KMS-11 (cell line): ENCODE measurements at regions not wholly inside any gene's neighbourhood (a gene's known extent, or its start where the extent isn't known, plus 50 kb on each side); places are given as distances from the start of the nearest gene placed in this dataset.
"Not testable (repeated sequence)": the region's sequence is repeated elsewhere in the genome, so short reads cannot be mapped to it uniquely, and the experiment has no call there.

Source experiments
- H2AFZ ChIP-seq: fragments of 200-600 bp; sonication (generic); 2 replicates; pipeline ENCODE4 v1.6.1; 2016; ENCODE audit warnings: antibody characterized with exemption, mixed run types, low read depth
- H3K27ac ChIP-seq: fragments of 200-600 bp; sonication (generic); 2 replicates; pipeline ENCODE4 v1.6.1; 2016; ENCODE audit warnings: mild to moderate bottlenecking, mixed run types
- H3K27me3 ChIP-seq: fragments of 200-600 bp; sonication (generic); 2 replicates; pipeline ENCODE4 v1.6.1; 2017; ENCODE audit warnings: mild to moderate bottlenecking, low read depth, mixed run types, moderate library complexity; ENCODE audit not compliant: insufficient read depth
- H3K36me3 ChIP-seq: fragments of 200-600 bp; sonication (generic); 2 replicates; pipeline ENCODE4 v1.6.1; 2017; ENCODE audit warnings: mild to moderate bottlenecking, mixed run types; ENCODE audit not compliant: insufficient read depth
- H3K4me1 ChIP-seq: fragments of 200-600 bp; sonication (generic); 2 replicates; pipeline ENCODE4 v1.6.1; 2016; ENCODE audit warnings: mild to moderate bottlenecking, low read depth, mixed run types; ENCODE audit not compliant: poor library complexity, severe bottlenecking
- H3K4me2 ChIP-seq: fragments of 200-600 bp; sonication (generic); 2 replicates; pipeline ENCODE4 v1.7.0; 2016; ENCODE audit warnings: mild to moderate bottlenecking, mixed run types
- H3K4me3 ChIP-seq: fragments of 200-600 bp; sonication (generic); IDR thresholded peaks from 2 replicates; pipeline ENCODE4 v1.6.1; 2017; ENCODE audit warnings: low read depth, low read length, mixed read lengths; ENCODE audit not compliant: insufficient read depth
- H3K79me2 ChIP-seq: fragments of 200-600 bp; sonication (generic); 2 replicates; pipeline ENCODE4 v1.6.1; 2016; ENCODE audit warnings: low read depth, mixed run types; ENCODE audit not compliant: insufficient read depth
- H3K9ac ChIP-seq: fragments of 200-600 bp; sonication (generic); 2 replicates; pipeline ENCODE4 v1.6.1; 2016; ENCODE audit warnings: mild to moderate bottlenecking, mixed run types
- H4K20me1 ChIP-seq: fragments of 200-600 bp; sonication (generic); 2 replicates; pipeline ENCODE4 v1.6.1; 2016; ENCODE audit warnings: mild to moderate bottlenecking, mixed run types; ENCODE audit not compliant: insufficient read depth

DNA sequence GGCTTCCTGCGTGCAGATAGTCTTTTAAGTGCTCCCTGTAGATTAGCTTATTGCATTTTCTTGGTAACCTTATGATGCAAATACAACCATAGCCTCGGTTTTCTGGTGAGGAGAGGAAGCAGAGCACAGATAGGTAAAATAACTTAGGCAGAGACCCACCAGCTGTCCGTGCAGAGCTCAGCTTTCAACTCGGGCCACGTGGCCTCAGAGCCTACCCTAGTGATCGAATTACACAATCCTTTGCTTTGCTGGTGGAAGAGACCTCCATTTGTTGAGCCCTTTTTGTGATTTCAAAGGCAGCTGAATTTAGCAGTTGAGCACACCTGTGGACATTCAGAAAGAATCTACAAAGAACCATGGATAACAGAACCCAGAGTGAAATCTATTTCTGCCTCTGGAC is 220.1 kb downstream of the ATP6V0E2 start:
- not testable (repeated sequence) for H3K9ac ChIP-seq, H3K79me2 ChIP-seq, H3K4me3 ChIP-seq

DNA sequence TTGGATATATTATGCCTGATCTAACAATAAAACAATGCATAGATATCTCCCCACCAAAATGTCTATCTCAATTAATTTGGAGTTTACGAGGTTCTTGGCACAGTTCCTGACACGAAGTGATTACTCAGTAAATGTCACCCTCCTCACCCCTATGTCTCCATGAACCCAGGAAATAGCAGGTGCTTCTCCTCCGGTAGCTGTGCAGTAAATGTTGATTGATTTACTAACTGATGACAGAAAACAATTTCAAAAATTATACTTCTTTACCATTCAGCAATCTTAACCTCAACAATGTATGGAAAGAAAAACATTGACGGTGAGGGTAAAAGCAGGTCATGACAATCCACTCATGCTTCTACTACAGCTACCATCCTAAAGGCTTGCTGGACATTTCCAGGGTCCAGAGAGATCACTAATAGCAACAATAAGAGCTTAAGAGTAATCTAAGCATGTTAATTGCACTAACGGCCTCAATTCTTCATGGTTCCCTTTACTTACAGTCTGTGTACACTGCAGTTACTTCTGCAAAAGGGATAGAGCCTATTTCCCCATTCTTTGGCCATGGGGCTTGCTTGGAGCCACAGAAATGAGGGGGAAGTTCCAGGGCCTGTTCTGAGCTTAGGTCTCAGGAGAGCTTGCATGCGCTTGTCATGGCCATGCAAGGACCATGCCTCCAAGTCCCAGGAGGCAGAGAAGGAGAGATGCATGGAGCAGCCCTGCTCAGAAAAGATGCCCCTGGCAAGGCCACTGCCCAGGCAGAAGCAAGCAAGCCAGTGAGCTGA is 222.6 kb downstream of the ATP6V0E2 start:
- not testable (repeated sequence) for H3K4me1 ChIP-seq, H3K79me2 ChIP-seq, H3K9ac ChIP-seq, H4K20me1 ChIP-seq, H3K27me3 ChIP-seq, H3K4me2 ChIP-seq, H3K36me3 ChIP-seq, H2AFZ ChIP-seq, H3K4me3 ChIP-seq, H3K27ac ChIP-seq

More for the DNA sequence above, 220.1 kb downstream of the ATP6V0E2 start:
- H3K4me2 ChIP-seq, H3K4me1 ChIP-seq, H4K20me1 ChIP-seq, H2AFZ ChIP-seq, H3K36me3 ChIP-seq, H3K27ac ChIP-seq, H3K27me3 ChIP-seq: not testable (repeated sequence)

GRCh38 chr7:150098592-150098991 is 224.6 kb upstream of the LRRC61 start:
- H3K4me2 ChIP-seq, H3K4me3 ChIP-seq, H4K20me1 ChIP-seq, H3K36me3 ChIP-seq, H3K9ac ChIP-seq, H3K27ac ChIP-seq, H3K79me2 ChIP-seq, H3K4me1 ChIP-seq, H3K27me3 ChIP-seq, H2AFZ ChIP-seq: not testable (repeated sequence)

GRCh38 chr7:150101282-150101681 is 221.9 kb upstream of the LRRC61 start:
- H3K79me2 ChIP-seq, H3K4me2 ChIP-seq, H4K20me1 ChIP-seq, H2AFZ ChIP-seq, H3K27ac ChIP-seq, H3K4me3 ChIP-seq, H3K27me3 ChIP-seq, H3K9ac ChIP-seq, H3K36me3 ChIP-seq, H3K4me1 ChIP-seq: not testable (repeated sequence)

DNA sequence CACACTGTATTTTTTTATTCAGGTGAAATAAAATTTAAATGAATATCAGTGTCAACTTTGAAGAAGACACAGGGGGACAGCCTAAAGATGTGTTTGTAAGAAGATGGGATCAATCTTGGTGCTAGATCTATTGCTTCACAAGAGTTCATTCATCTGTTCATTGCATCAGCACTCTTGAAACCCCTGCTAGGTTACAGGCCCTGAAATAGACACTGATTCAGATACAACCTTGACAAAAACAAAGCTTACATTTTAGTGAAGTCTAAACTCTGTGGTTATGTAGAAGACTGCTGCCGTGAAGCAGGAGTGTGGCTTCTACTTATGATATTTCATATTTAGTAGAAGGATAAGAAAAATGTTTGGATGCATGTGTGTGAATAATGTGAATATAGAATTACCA is 215.9 kb upstream of the LRRC61 start:
- not testable (repeated sequence) for H3K4me2 ChIP-seq, H3K9ac ChIP-seq, H2AFZ ChIP-seq, H3K4me3 ChIP-seq, H4K20me1 ChIP-seq, H3K4me1 ChIP-seq, H3K36me3 ChIP-seq, H3K27ac ChIP-seq, H3K79me2 ChIP-seq, H3K27me3 ChIP-seq

DNA sequence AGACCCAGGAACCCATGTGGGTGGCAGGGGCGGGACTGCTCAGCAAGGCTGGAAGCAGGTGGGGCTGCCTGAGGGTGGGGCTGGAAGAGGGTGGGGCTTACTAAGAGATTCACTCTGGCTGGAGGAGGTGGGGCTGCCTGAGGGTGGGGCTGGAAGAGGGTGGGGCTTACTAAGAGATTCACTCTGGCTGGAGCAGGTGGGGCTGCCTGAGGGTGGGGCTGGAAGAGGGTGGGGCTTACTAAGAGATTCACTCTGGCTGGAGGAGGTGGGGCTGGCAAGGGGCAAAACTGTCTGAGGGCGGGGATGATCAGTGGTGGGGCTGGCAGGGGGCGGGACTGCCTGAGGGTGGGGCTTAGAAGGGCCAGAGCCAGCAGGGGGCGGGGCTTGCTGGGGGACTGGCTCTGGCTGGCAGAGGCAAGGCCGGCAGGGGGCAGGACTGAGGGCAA is 212.8 kb upstream of the LRRC61 start:
- H3K79me2 ChIP-seq, H3K9ac ChIP-seq, H3K4me2 ChIP-seq, H3K36me3 ChIP-seq, H3K4me3 ChIP-seq, H2AFZ ChIP-seq, H3K4me1 ChIP-seq, H3K27me3 ChIP-seq, H4K20me1 ChIP-seq, H3K27ac ChIP-seq: not testable (repeated sequence)

GRCh38 chr7:150110882-150111281 is 212.3 kb upstream of the LRRC61 start:
- not testable (repeated sequence) for H3K79me2 ChIP-seq, H3K27me3 ChIP-seq, H3K9ac ChIP-seq, H2AFZ ChIP-seq, H3K4me2 ChIP-seq, H3K4me1 ChIP-seq, H3K4me3 ChIP-seq, H3K36me3 ChIP-seq, H3K27ac ChIP-seq, H4K20me1 ChIP-seq

DNA sequence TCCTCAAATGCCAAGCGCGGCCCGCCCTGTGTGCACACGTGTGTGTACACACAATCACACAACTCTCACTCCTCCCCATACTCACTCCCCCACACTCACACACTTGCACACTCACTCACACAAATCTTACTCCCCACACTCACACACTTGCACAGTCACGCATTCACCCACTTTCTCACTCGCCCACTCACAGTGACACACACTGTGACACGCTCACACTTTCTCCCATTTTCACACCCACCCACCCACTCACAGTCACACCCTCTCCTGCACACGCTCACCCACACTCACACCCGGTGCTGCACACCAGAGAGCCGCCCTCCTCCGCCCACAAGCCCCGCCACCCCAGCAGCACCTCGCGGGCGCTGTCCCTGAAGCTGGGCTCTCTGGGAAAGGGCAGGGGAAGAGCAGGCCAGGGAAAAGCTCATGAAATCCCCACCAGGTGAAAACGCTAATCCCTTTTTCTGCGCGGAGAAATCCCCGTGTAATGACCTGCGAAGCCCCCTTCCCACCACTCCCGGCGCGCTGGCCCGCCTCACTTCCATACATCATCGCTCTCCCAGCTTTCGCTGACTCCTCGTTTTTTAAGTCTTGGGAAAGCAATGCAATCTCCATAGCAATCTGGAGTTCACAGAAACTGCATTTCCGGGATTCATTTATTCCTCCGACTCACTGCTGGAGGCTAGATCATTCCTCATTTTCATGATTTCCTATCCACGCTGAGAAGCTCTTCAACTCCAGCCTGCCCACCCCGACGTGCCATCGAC is 211.6 kb upstream of the LRRC61 start:
- not testable (repeated sequence) for H3K9ac ChIP-seq, H3K4me2 ChIP-seq, H4K20me1 ChIP-seq, H3K36me3 ChIP-seq, H3K27ac ChIP-seq, H3K79me2 ChIP-seq, H3K27me3 ChIP-seq, H3K4me1 ChIP-seq, H3K4me3 ChIP-seq, H2AFZ ChIP-seq

GRCh38 chr7:150113301-150113700 is 209.9 kb upstream of the LRRC61 start:
- not testable (repeated sequence) for H3K79me2 ChIP-seq, H3K4me1 ChIP-seq, H3K4me2 ChIP-seq, H3K27me3 ChIP-seq, H3K36me3 ChIP-seq, H4K20me1 ChIP-seq, H3K4me3 ChIP-seq, H3K9ac ChIP-seq, H3K27ac ChIP-seq, H2AFZ ChIP-seq

DNA sequence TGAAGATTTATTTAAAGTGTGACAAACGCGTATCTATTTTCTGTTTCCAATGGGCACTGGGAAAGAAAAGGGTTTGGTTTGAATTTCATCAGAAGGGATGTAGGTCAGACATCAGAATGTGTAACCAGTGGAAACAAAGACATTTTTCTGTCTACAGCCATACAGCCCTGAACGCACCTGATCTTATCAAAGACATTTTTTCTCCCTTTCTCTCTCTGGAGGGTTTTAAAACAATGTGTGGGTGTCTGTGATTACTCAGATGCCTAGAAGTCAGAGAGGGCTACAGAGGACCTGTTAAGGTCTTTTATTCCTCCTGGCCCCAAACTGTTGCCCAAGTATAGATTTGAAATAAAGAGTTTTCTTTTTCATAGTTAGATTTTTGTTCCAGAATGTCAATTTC is 208.6 kb upstream of the LRRC61 start:
- H2AFZ ChIP-seq, H3K27ac ChIP-seq, H4K20me1 ChIP-seq, H3K4me1 ChIP-seq, H3K4me2 ChIP-seq, H3K4me3 ChIP-seq, H3K79me2 ChIP-seq, H3K9ac ChIP-seq, H3K36me3 ChIP-seq, H3K27me3 ChIP-seq: not testable (repeated sequence)
